ENCODE measurements at regions not wholly inside any gene's neighbourhood (a gene's known extent, or its start where the extent isn't known, plus 50 kb on each side); places are given as distances from the start of the nearest gene placed in this dataset.

- H3K27me3 ChIP-seq, result no peaks in the 10 kb centered on the region
- no peak overlapping the region for H3K9ac ChIP-seq (ENCODE audit: low read depth in 2 of 2, low read length in 2 of 2)
- intact Hi-C loops (cut with DNase I), result no loop called here
- H3K4me3 ChIP-seq, result no peak overlapping the region
- no peak for DNase-seq
- H3K36me3 ChIP-seq, result no peaks in the 10 kb centered on the region
- H3K4me1 ChIP-seq, result no peaks in the 10 kb centered on the region
- H3K9me3 ChIP-seq, result no peaks in the 10 kb centered on the region
- H3K27ac ChIP-seq, result no peak overlapping the region
- TF ChIP-seq CTCF (IDR thresholded peaks at IDR 0.05), result no peak
These were observed 279.4 kb downstream of the RFPL4B start for GRCh38 chr6:112626468-112627082.

- H3K4me3 ChIP-seq, result no peak overlapping the region
- H3K4me1 ChIP-seq, result no peaks in the 10 kb centered on the region
- TF ChIP-seq CTCF (IDR thresholded peaks at IDR 0.05), result no peak
- H3K9ac ChIP-seq (ENCODE audit: low read depth in 2 of 2, low read length in 2 of 2), result no peak overlapping the region
- no peaks in the 10 kb centered on the region for H3K9me3 ChIP-seq
- H3K27me3 ChIP-seq, result no peaks in the 10 kb centered on the region
- no peaks in the 10 kb centered on the region for H3K36me3 ChIP-seq
- no peak overlapping the region for H3K27ac ChIP-seq
- DNase-seq, result no peak
- intact Hi-C loops (cut with DNase I), result no loop called here
These were observed 287.2 kb downstream of the RFPL4B start for GRCh38 chr6:112634376-112634775.

- DNase-seq, result no peak
- Histone ChIP-seq H3K4me3 (no peak overlapping the region), H3K27me3 (no peaks in the 10 kb centered on the region), H3K9ac (ENCODE audit: low read depth in 2 of 2, low read length in 2 of 2) (no peak overlapping the region), H3K27ac (no peak overlapping the region), H3K9me3 (no peaks in the 10 kb centered on the region), H3K36me3 (no peaks in the 10 kb centered on the region), H3K4me1 (no peaks in the 10 kb centered on the region)
- intact Hi-C loops (cut with DNase I), result no loop called here
- no peak for TF ChIP-seq CTCF (IDR thresholded peaks at IDR 0.05)
These were observed 289.6 kb downstream of the RFPL4B start for GRCh38 chr6:112636650-112637262.

- DNase-seq, result no peak
- Histone ChIP-seq H3K9me3 (no peaks in the 10 kb centered on the region), H3K27ac (no peak overlapping the region), H3K36me3 (no peaks in the 10 kb centered on the region), H3K4me3 (no peak overlapping the region), H3K4me1 (no peaks in the 10 kb centered on the region), H3K9ac (ENCODE audit: low read depth in 2 of 2, low read length in 2 of 2) (no peak overlapping the region), H3K27me3 (no peaks in the 10 kb centered on the region)
- intact Hi-C loops (cut with DNase I), result no loop called here
- no peak for TF ChIP-seq CTCF (IDR thresholded peaks at IDR 0.05)
These were observed 292.3 kb downstream of the RFPL4B start for GRCh38 chr6:112639391-112639831.

GRCh38 chr6:112640891-112641290, 293.8 kb downstream of the RFPL4B start:
- TF ChIP-seq CTCF (IDR thresholded peaks at IDR 0.05), result no peak
- no peak overlapping the region for H3K9ac ChIP-seq (ENCODE audit: low read depth in 2 of 2, low read length in 2 of 2)
- no peaks in the 10 kb centered on the region for H3K9me3 ChIP-seq
- no peak overlapping the region for H3K27ac ChIP-seq
- no peaks in the 10 kb centered on the region for H3K4me1 ChIP-seq
- no peaks in the 10 kb centered on the region for H3K36me3 ChIP-seq
- H3K27me3 ChIP-seq, result no peaks in the 10 kb centered on the region
- DNase-seq, result no peak
- no peak overlapping the region for H3K4me3 ChIP-seq
- intact Hi-C loops (cut with DNase I), result no loop called here
